Mucosa of descending colon (tissue), 3 donors: ENCODE measurements at regions not wholly inside any gene's neighbourhood (a gene's known extent, or its start where the extent isn't known, plus 50 kb on each side); places are given as distances from the start of the nearest gene placed in this dataset.

Experiments
- ATAC-seq: fragments of 200-7000 bp; cut with Tn5 transposase; one replicate; pipeline ENCODE4 v1.9.1; 2020; ENCODE audit warnings: mild to moderate bottlenecking, moderate library complexity
- DNase-seq, 3 donors: peaks; one replicate each; pipeline ENCODE4 v3.0.0-alpha.2; 2020
- H3K36me3 ChIP-seq: fragments of 200-600 bp; one replicate; pipeline ENCODE4 v1.8.0; 2021; ENCODE audit warnings: low read depth, mild to moderate bottlenecking
- H3K4me1 ChIP-seq: fragments of 200-600 bp; one replicate; pipeline ENCODE4 v1.8.0; 2021; ENCODE audit warnings: low read depth, mild to moderate bottlenecking
- H3K4me3 ChIP-seq: fragments of 200-600 bp; one replicate; pipeline ENCODE4 v1.8.0; 2021; ENCODE audit warnings: mild to moderate bottlenecking
- H3K9me3 ChIP-seq: fragments of 200-600 bp; one replicate; pipeline ENCODE4 v1.8.0; 2021; ENCODE audit warnings: mild to moderate bottlenecking
- intact Hi-C, 2 donors: fragments of 100-400 bp; cut with DNase I in 1 of 2; cut with micrococcal nuclease in 1 of 2; formaldehyde crosslinking; loops; one replicate each; pipeline versions ENCODE4 v1.11.0 to v1.11.1; 2022; cut with DNase I, micrococcal nuclease
- TF ChIP-seq, protein P1 (sequence below): fragments of 200-600 bp; IDR thresholded peaks from one replicate; pipeline ENCODE4 v1.8.0; 2022; ENCODE audit warnings: antibody characterized with exemption, mild to moderate bottlenecking
- donor health status: DM: no; HTN: no; CAD: no; lungs with moderate emphysema.
- donor health status: DM: no; HTN: no; CAD: no.
- donor health status: DM: no; HTN: yes; CAD: no.

DNA sequence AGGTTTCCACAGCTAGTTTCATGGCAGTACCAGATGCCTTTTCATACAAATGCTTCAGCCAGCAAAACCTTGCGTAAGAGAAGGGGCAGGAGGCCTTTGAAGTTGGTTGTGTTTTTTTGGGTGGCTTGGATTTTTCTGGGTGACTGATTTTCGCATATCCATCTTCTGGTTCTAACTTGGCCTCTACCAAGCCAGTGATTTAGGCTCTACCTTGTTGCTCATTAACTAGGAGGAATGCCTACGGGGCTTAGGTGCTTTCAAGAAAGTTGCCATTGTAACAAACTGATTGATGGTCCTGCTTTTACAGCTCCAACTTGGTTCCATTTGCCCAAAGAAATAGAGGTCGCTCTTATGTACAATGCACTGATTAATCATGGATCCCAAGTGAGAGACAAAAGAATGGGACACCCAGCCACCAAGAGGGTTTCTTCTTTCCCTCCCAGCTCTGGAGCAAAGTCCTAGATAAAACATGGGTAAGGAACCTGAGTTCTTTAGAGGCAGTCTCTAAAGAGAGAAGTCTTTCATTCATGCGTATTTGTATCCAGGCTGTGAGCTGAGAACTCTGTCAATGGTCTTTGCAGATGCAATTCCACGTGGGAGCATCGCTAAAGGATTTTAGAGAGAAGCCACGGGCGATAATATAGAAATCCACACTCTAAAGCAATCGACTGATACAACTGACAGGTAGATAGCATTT, 92.1 kb upstream of the FGFR2 start:
- TF ChIP-seq, protein P1, sequence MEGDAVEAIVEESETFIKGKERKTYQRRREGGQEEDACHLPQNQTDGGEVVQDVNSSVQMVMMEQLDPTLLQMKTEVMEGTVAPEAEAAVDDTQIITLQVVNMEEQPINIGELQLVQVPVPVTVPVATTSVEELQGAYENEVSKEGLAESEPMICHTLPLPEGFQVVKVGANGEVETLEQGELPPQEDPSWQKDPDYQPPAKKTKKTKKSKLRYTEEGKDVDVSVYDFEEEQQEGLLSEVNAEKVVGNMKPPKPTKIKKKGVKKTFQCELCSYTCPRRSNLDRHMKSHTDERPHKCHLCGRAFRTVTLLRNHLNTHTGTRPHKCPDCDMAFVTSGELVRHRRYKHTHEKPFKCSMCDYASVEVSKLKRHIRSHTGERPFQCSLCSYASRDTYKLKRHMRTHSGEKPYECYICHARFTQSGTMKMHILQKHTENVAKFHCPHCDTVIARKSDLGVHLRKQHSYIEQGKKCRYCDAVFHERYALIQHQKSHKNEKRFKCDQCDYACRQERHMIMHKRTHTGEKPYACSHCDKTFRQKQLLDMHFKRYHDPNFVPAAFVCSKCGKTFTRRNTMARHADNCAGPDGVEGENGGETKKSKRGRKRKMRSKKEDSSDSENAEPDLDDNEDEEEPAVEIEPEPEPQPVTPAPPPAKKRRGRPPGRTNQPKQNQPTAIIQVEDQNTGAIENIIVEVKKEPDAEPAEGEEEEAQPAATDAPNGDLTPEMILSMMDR: no peak
- Histone ChIP-seq H3K4me1 (no peaks in the 10 kb centered on the region), H3K4me3 (no peak overlapping the region), H3K36me3 (no peaks in the 10 kb centered on the region), H3K9me3 (no peaks in the 10 kb centered on the region)
- no peak for ATAC-seq
- no peak for DNase-seq
- intact Hi-C loops: no loop called here

DNA sequence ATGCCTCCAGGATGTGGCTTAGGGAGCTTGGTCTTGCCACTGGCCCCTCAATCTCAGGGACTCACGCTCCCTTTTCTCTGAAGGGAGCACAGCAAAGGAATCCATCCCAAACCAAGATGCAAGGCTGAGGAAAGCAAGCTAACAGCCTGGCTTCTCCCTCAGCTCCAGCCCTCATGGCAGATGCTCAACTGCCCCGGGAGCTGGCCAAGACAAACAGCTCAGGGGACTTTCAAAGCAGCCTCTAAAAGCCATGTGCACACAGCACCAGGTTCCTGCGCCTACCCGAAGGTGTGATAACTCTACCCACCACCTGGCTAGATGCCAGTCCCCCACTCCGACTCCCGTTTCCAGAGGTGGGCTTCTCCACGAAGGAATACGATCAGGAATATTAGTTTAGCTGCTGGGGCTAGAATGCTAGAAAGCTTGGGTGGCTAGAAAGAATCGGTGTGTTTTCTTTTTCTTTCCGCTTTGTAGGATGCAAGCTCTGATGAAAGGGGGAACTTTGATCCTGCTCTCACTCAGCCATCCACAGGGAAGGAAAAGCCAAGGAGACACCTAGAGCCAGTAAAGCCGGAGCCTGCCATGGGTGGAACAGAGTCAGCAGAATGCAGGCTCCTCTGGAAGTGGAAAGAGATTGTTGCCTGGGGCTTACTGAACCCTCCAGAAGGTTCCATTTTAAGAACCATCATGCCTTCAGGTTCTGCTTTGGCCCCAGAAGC, 89.0 kb upstream of the FGFR2 start:
- no peak for DNase-seq
- TF ChIP-seq, protein P1: no peak
- intact Hi-C loops: no loop called here
- Histone ChIP-seq H3K4me1 (no peaks in the 10 kb centered on the region), H3K9me3 (no peaks in the 10 kb centered on the region), H3K4me3 (no peak overlapping the region), H3K36me3 (no peaks in the 10 kb centered on the region)
- ATAC-seq: no peak

DNA sequence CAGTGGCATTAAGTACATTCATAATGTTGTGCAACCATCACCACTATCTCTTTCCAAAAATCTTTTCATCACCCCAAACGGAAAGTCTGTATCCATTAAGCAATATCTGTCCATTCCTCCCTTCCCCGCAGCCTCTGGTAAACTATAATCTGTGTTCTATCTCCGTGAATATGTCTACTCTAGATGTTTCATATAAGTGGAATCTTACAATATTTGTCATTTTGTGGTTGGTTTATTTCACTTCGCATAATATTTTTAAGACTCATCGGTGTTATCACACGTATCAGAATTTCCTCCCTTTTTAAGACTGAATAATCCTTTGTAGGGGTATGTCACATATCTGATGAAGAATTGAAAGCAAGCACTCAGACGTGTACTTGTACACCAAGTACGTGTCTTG, 86.0 kb upstream of the FGFR2 start:
- H3K9me3 ChIP-seq: no peaks in the 10 kb centered on the region
- no peak for DNase-seq
- no peaks in the 10 kb centered on the region for H3K4me1 ChIP-seq
- H3K4me3 ChIP-seq: no peak overlapping the region
- no peak for ATAC-seq
- TF ChIP-seq, protein P1: no peak
- no peaks in the 10 kb centered on the region for H3K36me3 ChIP-seq
- intact Hi-C loops: no loop called here

DNA sequence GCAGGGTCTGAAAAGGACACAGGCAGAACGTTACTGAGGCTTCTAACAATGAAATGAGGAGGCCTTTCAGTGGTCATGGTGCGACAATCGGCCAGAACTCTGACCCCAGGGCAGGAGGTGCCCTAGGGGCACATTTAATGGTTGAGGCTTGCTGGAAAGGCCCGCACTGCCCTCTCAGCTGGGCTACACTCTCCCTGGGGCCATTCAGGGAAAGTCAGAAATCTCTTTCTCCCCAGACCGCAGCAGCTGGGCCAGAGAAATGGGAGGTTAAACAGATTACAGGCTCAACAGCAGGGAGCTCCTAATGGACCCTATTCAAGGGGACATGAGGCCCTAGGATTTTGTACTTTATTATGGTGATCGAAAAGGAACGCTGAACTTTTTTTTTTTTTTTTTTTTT, 85.6 kb upstream of the FGFR2 start:
- Histone ChIP-seq H3K4me1 (no peaks in the 10 kb centered on the region), H3K36me3 (no peaks in the 10 kb centered on the region), H3K4me3 (no peak overlapping the region), H3K9me3 (no peaks in the 10 kb centered on the region)
- DNase-seq (no peak), ATAC-seq (no peak)
- intact Hi-C loops: no loop called here
- TF ChIP-seq, protein P1: no peak

DNA sequence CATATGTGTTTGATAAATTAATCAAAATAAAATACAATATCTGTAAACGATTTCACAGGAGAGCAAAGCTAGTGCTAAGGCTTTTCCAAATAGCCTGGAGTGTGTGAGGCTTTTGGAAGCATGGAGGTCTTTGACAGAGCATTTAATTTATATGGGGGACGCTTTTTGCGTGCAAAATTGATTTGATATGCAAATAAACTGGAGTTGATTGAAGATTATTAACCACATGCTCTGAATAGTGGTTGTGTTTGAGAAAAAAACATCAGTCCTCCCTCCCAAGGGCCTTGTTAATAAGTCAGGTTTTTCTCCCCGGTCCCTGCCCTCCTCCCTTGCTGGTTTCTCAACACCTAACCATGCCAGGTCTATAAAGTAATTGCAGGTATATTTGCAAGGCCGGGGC, 85.1 kb upstream of the FGFR2 start:
- Histone ChIP-seq H3K36me3 (no peaks in the 10 kb centered on the region), H3K9me3 (no peaks in the 10 kb centered on the region), H3K4me3 (no peak overlapping the region), H3K4me1 (no peaks in the 10 kb centered on the region)
- no peak for ATAC-seq
- intact Hi-C loops: no loop called here
- DNase-seq: no peak
- TF ChIP-seq, protein P1: no peak
